ENCODE measurements at regions not wholly inside any gene's neighbourhood (a gene's known extent, or its start where the extent isn't known, plus 50 kb on each side); places are given as distances from the start of the nearest gene placed in this dataset.

- TF ChIP-seq CTCF (optimal IDR thresholded peaks at IDR 0.05 in 1 of 3, IDR thresholded peaks at IDR 0.05 in 1 of 3, conservative IDR thresholded peaks at IDR 0.05 in 1 of 3; ENCODE audit: extremely low read depth in 1 of 3, insufficient read depth in 2 of 3, low read length in 3 of 3) (no peak), EZH2 (IDR thresholded peaks at IDR 0.05; ENCODE audit: low read length) (no peak)
Observed at GRCh38 chr10:123299598-123299997, 145.4 kb downstream of the BUB3 start.
